ENCODE measurements at regions not wholly inside any gene's neighbourhood (a gene's known extent, or its start where the extent isn't known, plus 50 kb on each side); places are given as distances from the start of the nearest gene placed in this dataset.
"Not testable (repeated sequence)": the region's sequence is repeated elsewhere in the genome, so short reads cannot be mapped to it uniquely, and the experiment has no call there.

DNA sequence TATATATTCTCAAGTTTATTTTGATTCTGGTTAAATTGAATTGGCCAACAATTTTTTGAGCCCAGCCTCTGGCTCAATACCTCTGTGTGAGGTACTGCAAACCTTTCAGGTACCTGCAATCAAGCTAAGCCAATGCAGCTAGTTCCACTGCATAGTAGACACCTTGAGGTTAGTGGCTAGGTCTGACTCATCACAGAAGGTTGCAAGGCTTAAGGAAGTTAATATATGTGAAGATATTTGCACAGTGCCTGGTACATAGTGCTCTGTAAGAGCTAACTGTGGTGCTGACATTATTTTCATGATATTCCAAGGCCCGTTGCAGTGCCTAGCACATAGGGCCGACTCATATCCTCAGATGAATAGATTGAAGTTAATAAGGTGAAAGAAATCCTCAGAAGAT lies 330.5 kb upstream of the KAZN start:
- DNase-seq (ENCODE audit: low read depth, low spot score): no peak
- H3K4me3 ChIP-seq (ENCODE audit: low read depth, low read length): no peak overlapping the region
- TF ChIP-seq, protein P1, sequence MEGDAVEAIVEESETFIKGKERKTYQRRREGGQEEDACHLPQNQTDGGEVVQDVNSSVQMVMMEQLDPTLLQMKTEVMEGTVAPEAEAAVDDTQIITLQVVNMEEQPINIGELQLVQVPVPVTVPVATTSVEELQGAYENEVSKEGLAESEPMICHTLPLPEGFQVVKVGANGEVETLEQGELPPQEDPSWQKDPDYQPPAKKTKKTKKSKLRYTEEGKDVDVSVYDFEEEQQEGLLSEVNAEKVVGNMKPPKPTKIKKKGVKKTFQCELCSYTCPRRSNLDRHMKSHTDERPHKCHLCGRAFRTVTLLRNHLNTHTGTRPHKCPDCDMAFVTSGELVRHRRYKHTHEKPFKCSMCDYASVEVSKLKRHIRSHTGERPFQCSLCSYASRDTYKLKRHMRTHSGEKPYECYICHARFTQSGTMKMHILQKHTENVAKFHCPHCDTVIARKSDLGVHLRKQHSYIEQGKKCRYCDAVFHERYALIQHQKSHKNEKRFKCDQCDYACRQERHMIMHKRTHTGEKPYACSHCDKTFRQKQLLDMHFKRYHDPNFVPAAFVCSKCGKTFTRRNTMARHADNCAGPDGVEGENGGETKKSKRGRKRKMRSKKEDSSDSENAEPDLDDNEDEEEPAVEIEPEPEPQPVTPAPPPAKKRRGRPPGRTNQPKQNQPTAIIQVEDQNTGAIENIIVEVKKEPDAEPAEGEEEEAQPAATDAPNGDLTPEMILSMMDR (IDR thresholded peaks at IDR 0.05; ENCODE audit: insufficient read depth, low read length, missing control alignments): no peak
- POLR2A ChIA-PET: no interaction called here
- CTCF ChIA-PET: no interaction called here

DNA sequence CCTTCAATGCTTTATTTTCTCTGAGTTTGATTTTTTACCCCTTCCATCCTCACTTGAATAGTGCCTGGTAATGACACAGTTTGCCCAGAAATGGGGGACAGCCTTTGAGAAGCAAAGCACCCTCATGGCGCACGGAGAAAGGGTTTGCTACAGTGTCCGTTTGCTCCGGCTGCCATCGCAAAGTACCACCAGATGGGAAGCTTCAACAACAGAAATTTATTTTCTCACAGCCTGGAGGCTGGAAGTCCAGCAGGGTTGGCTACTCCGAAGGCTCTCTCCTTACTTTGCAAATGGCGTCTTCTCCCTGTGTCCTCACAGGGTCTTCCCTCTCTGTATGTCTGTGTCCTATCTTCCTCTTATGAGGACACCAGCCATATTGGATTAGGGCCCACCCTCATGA lies 327.7 kb upstream of the KAZN start:
- TF ChIP-seq, protein P1 (IDR thresholded peaks at IDR 0.05; ENCODE audit: insufficient read depth, low read length, missing control alignments): no peak
- DNase-seq (ENCODE audit: low read depth, low spot score): no peak
- H3K4me3 ChIP-seq (ENCODE audit: low read depth, low read length): no peak overlapping the region
- ChIA-PET POLR2A (no interaction called here), CTCF (no interaction called here)

DNA sequence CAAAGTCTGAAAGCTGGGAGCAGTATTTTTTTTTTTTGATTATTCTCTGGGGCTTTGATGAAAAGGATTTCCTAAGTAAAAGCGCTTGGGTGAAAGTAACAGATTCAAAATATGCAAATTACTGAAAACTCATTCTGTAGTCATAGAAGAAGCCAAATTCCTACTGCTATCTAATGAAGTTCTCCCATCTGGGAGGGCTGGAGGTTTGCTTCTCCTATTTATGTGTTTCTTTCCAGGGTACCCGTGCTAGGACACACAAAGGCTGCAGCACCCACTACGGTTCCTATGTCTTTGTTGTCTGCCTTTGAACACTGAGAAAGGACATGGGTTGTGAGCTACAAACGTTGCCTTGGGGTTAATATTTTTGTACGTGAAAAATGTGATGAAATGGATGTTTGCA lies 324.7 kb upstream of the KAZN start:
- ChIA-PET CTCF (interaction anchor here (1.6 kb wide), 1 partner anchor 10 kb away, joined by 4 read pairs; no protein-coding TSS in a partner anchor), POLR2A (no interaction called here)
- TF ChIP-seq, protein P1 (IDR thresholded peaks at IDR 0.05; ENCODE audit: insufficient read depth, low read length, missing control alignments): no peak
- H3K4me3 ChIP-seq (ENCODE audit: low read depth, low read length): no peak overlapping the region
- no peak for DNase-seq (ENCODE audit: low read depth, low spot score)

DNA sequence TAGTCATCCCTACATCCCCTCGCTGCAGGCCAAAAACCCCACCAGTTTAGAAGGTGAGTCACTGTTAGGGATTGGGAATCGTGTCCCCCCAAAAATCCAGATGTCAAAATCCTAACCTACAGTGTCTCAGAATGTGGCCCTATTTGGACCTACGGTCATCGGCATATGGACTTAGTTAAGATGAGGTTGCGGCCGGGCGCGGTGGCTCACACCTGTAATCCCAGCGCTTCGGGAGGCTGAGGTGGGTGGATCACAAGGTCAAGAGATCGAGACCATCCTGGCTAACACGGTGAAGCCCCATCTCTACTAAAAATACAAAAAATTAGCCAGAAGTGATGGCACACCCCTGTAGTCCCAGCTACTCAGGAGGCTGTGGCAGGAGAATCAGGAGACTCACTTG lies 318.6 kb upstream of the KAZN start:
- H3K4me3 ChIP-seq (ENCODE audit: low read depth, low read length); POLR2A ChIA-PET; CTCF ChIA-PET; DNase-seq (ENCODE audit: low read depth, low spot score): not testable (repeated sequence)

DNA sequence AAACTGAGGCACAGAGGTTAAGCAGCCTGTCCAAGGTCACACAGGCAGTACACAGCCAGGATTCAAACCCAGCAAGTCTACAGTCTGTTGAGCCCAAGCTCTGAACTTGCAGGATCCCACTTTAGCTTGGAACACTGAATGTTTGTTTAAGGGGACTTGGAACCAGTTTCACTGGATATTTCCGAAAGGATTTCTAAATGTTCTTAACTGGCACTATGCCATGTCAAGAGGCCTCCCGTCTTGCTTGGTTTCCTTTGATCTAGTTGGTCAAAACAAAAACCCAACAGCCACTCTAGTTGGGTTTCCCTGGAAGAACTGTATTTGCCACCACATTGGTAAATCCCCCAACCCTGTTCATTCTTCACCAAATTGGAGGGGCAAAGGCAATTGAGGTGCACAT lies 317.6 kb upstream of the KAZN start:
- CTCF ChIA-PET: no interaction called here
- TF ChIP-seq, protein P1 (IDR thresholded peaks at IDR 0.05; ENCODE audit: insufficient read depth, low read length, missing control alignments): no peak
- DNase-seq (ENCODE audit: low read depth, low spot score): no peak
- H3K4me3 ChIP-seq (ENCODE audit: low read depth, low read length): no peak overlapping the region
- POLR2A ChIA-PET: no interaction called here

DNA sequence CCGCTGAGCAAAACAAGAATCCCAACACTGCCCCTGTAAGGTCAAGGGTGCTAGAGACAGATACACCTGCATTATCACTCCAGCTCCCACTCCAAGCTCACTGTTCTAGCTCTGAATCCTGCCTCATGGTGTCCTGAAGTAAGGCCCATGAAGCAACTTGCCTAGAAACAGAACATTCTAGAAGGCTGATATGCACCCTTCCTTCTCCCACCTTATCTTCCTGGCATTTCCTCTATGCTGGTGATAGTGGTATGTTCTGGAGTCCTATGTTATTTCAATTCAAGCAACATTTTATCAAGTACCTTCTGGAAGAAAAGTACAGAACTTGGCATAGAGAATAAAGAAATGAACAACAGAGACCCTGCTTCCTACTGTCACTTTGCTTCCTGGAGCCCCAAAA lies 317.1 kb upstream of the KAZN start:
- TF ChIP-seq, protein P1 (IDR thresholded peaks at IDR 0.05; ENCODE audit: insufficient read depth, low read length, missing control alignments): no peak
- no peak for DNase-seq (ENCODE audit: low read depth, low spot score)
- POLR2A ChIA-PET: no interaction called here
- H3K4me3 ChIP-seq (ENCODE audit: low read depth, low read length): no peak overlapping the region
- CTCF ChIA-PET: no interaction called here

DNA sequence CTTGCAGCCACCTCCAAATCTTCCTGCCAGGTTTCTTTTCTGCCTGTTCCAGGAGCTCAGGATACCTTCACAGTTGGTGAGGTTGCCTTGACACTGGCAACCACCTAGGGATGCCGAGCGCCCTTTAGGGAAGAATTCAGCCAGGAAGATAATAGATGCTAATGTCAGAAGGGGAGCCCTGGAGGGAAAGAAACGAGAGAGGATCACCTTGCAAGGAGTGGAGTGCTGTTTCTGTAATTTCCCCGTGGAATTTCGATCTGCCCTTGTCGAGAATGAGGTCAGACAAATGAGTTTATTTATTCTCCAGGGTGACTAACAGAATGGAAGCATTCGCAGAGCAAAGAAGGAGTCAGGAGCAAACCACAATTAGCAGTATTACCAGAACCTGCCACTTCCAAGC lies 315.8 kb upstream of the KAZN start:
- DNase-seq (ENCODE audit: low read depth, low spot score): no peak
- ChIA-PET CTCF (no interaction called here), POLR2A (no interaction called here)
- no peak overlapping the region for H3K4me3 ChIP-seq (ENCODE audit: low read depth, low read length)
- TF ChIP-seq, protein P1 (IDR thresholded peaks at IDR 0.05; ENCODE audit: insufficient read depth, low read length, missing control alignments): no peak
